COLO829 (cell line): ENCODE measurements at regions not wholly inside any gene's neighbourhood (a gene's known extent, or its start where the extent isn't known, plus 50 kb on each side); places are given as distances from the start of the nearest gene placed in this dataset.
"Not testable (repeated sequence)": the region's sequence is repeated elsewhere in the genome, so short reads cannot be mapped to it uniquely, and the experiment has no call there.

Source experiments
- DNase-seq: peaks from one replicate; pipeline ENCODE4 v3.0.0; 2012; ENCODE audit warnings: low spot score

- DNase-seq: no peak
These were observed 68.0 kb upstream of the MAP9 start for GRCh38 chr4:155444721-155445120.

DNA sequence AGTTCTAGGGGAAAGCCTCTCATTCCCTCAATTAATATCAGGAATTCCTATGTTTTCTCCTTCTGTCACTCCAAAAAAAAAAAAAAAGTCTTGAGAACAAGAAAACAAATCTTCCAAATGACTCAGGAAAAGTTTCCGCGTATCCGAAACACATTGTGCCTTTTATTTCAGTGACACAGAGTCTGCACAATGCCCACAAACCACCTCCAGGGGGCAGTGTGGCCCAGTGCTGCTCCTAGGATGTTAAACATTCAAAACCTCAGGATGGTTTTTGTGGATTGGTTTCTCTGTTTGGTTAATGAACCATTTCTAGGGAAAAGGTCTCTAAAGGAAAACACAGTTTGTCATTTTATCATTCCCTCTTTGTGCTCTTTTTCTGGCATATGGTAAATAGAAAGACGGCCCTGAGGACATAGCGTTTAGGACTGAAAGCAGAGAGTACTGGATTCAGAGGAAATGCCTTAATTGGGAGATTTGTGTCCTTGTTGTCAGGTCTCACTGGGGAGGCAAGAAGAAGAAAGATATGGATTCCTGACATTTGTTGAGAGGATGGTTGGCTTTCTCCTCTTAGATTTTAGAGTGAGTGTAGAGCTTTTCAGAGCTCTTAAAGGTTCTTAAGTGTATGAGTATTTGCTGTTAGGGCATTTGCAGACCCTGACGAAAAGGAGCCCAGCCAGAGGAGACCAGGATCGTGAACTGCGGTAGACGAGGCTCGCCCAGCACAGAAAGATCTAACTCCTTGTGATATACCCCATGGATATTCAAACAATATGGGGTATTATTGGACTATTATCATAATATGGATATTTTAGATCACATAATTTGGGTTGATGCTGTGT lies 65.7 kb upstream of the MAP9 start:
- peak; percentile 80 for DNase-seq

DNA sequence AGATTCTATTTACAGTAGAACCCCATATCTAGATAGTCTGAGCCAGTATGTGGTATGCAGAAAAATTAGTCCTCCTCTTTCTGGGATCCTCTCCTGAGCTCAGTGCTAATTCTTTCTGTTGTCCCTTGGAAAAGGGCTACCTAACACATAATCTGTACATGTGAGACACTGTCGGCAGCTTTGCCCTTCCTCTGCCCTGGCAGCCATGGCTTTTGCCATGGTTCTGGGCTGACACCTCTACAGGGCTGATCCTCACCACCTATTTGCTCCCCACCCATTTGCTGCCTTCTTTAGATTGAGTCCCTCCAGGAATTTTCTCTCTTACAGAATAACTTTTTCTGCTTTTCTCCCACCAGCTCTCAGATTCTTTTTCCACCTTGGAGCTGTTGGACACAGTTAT lies 64.7 kb upstream of the MAP9 start:
- no peak for DNase-seq

DNA sequence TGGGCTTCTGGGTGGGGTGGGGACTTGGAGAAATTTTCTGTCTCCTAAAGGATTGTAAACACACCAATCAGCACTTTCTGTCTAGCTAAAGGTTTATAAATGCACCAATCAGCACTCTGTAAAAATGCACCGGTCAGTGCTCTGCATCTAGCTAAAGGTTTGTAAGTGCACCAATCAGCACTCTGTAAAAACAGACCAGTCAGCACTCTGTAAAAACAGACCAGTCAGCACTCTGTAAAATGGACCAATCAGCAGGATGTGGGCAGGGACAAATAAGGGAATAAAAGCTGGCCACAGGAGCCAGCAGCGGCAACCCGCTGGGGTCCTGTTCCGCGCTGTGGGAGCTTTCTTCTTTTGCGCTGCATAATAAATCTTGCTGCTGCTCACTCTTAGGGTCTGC lies 63.0 kb upstream of the MAP9 start:
- DNase-seq: not testable (repeated sequence)

- DNase-seq: no peak
These were observed 58.1 kb upstream of the MAP9 start for GRCh38 chr4:155434904-155435303.

GRCh38 chr4:155434366-155434765 lies 57.6 kb upstream of the MAP9 start:
- DNase-seq: no peak

- peak; percentile 31 for DNase-seq
These were observed 57.0 kb upstream of the MAP9 start for GRCh38 chr4:155433636-155434360.

GRCh38 chr4:155430895-155431795 lies 54.4 kb upstream of the MAP9 start:
- no peak for DNase-seq

GRCh38 chr4:155428128-155428527 lies 51.4 kb upstream of the MAP9 start:
- no peak for DNase-seq

DNA sequence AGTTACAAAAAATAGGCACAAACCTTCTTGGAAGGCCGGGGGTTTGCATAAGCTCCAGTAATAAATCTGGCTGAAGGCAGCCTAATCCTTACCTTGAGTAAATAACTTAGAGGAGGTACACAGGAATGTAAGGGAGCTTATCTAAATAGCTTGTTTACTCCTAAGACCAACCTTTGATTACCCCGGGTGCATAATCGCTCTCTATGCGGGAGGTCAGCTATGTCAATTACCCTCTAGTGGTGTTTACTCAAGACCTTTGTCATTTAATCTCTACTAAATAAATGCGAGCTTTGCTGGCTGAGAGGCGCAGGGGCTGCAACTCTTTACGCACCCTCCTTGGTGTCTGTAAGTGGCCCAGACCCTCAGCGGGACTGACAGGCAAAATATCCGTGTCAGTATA lies 50.2 kb upstream of the MAP9 start:
- no peak for DNase-seq
